ENCODE measurements at regions not wholly inside any gene's neighbourhood (a gene's known extent, or its start where the extent isn't known, plus 50 kb on each side); places are given as distances from the start of the nearest gene placed in this dataset.

- Histone ChIP-seq H3K36me3 (no peaks in the 10 kb centered on the region), H3K9me3 (no peaks in the 10 kb centered on the region), H3K4me1 (no peaks in the 10 kb centered on the region), H3K27ac (no peak overlapping the region), H3K4me3 (no peak overlapping the region), H3K27me3 (no peaks in the 10 kb centered on the region)
- intact Hi-C loops (cut with DNase I), result no loop called here
- ATAC-seq, result no peak
- TF ChIP-seq CTCF (IDR thresholded peaks at IDR 0.05), result no peak
- no peak for TF ChIP-seq POLR2A (IDR thresholded peaks at IDR 0.05)
- no peak for DNase-seq
Measured at GRCh38 chr5:113866763-113867162, 353.3 kb downstream of the YTHDC2 start.

GRCh38 chr5:113869611-113870010 is 356.1 kb downstream of the YTHDC2 start:
- no peak for TF ChIP-seq POLR2A (IDR thresholded peaks at IDR 0.05)
- TF ChIP-seq CTCF (IDR thresholded peaks at IDR 0.05), result no peak
- H3K4me3 ChIP-seq, result no peak overlapping the region
- intact Hi-C loops (cut with DNase I), result no loop called here
- no peaks in the 10 kb centered on the region for H3K36me3 ChIP-seq
- WGBS (ENCODE audit: insufficient coverage, low coverage, low lambda C conversion rate, missing lambda C conversion rate), result 62% methylated on average over 3 of the region's 3 CpGs
- no peaks in the 10 kb centered on the region for H3K27me3 ChIP-seq
- H3K9me3 ChIP-seq, result no peaks in the 10 kb centered on the region
- H3K27ac ChIP-seq, result no peak overlapping the region
- H3K4me1 ChIP-seq, result no peaks in the 10 kb centered on the region
- ATAC-seq, result no peak
- no peak for DNase-seq

- no peak for DNase-seq
- no peaks in the 10 kb centered on the region for H3K27me3 ChIP-seq
- no peaks in the 10 kb centered on the region for H3K9me3 ChIP-seq
- H3K27ac ChIP-seq, result no peak overlapping the region
- H3K4me1 ChIP-seq, result no peaks in the 10 kb centered on the region
- TF ChIP-seq POLR2A (IDR thresholded peaks at IDR 0.05), result no peak
- TF ChIP-seq CTCF (IDR thresholded peaks at IDR 0.05), result no peak
- intact Hi-C loops (cut with DNase I), result no loop called here
- H3K4me3 ChIP-seq, result no peak overlapping the region
- 41% methylated on average over 4 of the region's 4 CpGs for WGBS (ENCODE audit: insufficient coverage, low coverage, low lambda C conversion rate, missing lambda C conversion rate)
- ATAC-seq, result no peak
- no peaks in the 10 kb centered on the region for H3K36me3 ChIP-seq
Measured at GRCh38 chr5:113871972-113872371, 358.5 kb downstream of the YTHDC2 start.

GRCh38 chr5:113875096-113875495 is 361.6 kb downstream of the YTHDC2 start:
- TF ChIP-seq CTCF (IDR thresholded peaks at IDR 0.05) (no peak), POLR2A (IDR thresholded peaks at IDR 0.05) (no peak)
- Histone ChIP-seq H3K27me3 (no peaks in the 10 kb centered on the region), H3K36me3 (no peaks in the 10 kb centered on the region), H3K4me1 (no peaks in the 10 kb centered on the region), H3K9me3 (no peaks in the 10 kb centered on the region), H3K27ac (no peak overlapping the region), H3K4me3 (no peak overlapping the region)
- intact Hi-C loops (cut with DNase I), result no loop called here
- no peak for ATAC-seq
- DNase-seq, result no peak
- 50% methylated on average over 2 of the region's 2 CpGs for WGBS (ENCODE audit: insufficient coverage, low coverage, low lambda C conversion rate, missing lambda C conversion rate)

GRCh38 chr5:113891491-113891890 is 378.0 kb downstream of the YTHDC2 start:
- WGBS (ENCODE audit: insufficient coverage, low coverage, low lambda C conversion rate, missing lambda C conversion rate), result 55% methylated on average over 4 of the region's 4 CpGs
- H3K4me3 ChIP-seq, result no peak overlapping the region
- ATAC-seq, result no peak
- no peaks in the 10 kb centered on the region for H3K9me3 ChIP-seq
- H3K27ac ChIP-seq, result no peak overlapping the region
- H3K27me3 ChIP-seq, result no peaks in the 10 kb centered on the region
- DNase-seq, result no peak
- intact Hi-C loops (cut with DNase I), result no loop called here
- no peaks in the 10 kb centered on the region for H3K4me1 ChIP-seq
- no peaks in the 10 kb centered on the region for H3K36me3 ChIP-seq
- TF ChIP-seq POLR2A (IDR thresholded peaks at IDR 0.05) (no peak), CTCF (IDR thresholded peaks at IDR 0.05) (no peak)

Data from right lobe of liver (tissue), 6 donors.